ENCODE measurements at regions not wholly inside any gene's neighbourhood (a gene's known extent, or its start where the extent isn't known, plus 50 kb on each side); places are given as distances from the start of the nearest gene placed in this dataset.

GRCh38 chr16:64370112-64370511 is 751.8 kb downstream of the CDH11 start (continued):
- TF ChIP-seq HSF1 (IDR thresholded peaks at IDR 0.05; ENCODE audit: low read depth, low read length) (no peak), RB1 (IDR thresholded peaks at IDR 0.05; ENCODE audit: borderline replicate concordance) (no peak), SMAD5 (IDR thresholded peaks at IDR 0.05; ENCODE audit: low read depth) (no peak), EZH2 (IDR thresholded peaks at IDR 0.05; ENCODE audit: borderline replicate concordance, control insufficient read depth, low read depth, low read length) (no peak), IRF3 (IDR thresholded peaks at IDR 0.05) (no peak), RELB (IDR thresholded peaks at IDR 0.05; ENCODE audit: low read depth) (no peak), PML (IDR thresholded peaks at IDR 0.05; ENCODE audit: low read length) (no peak)
- TF ChIP-seq, protein P1, sequence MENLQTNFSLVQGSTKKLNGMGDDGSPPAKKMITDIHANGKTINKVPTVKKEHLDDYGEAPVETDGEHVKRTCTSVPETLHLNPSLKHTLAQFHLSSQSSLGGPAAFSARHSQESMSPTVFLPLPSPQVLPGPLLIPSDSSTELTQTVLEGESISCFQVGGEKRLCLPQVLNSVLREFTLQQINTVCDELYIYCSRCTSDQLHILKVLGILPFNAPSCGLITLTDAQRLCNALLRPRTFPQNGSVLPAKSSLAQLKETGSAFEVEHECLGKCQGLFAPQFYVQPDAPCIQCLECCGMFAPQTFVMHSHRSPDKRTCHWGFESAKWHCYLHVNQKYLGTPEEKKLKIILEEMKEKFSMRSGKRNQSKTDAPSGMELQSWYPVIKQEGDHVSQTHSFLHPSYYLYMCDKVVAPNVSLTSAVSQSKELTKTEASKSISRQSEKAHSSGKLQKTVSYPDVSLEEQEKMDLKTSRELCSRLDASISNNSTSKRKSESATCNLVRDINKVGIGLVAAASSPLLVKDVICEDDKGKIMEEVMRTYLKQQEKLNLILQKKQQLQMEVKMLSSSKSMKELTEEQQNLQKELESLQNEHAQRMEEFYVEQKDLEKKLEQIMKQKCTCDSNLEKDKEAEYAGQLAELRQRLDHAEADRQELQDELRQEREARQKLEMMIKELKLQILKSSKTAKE (IDR thresholded peaks at IDR 0.05; ENCODE audit: low read depth, poor library complexity, severe bottlenecking): no peak
